PC-9 (cell line): ENCODE measurements at regions not wholly inside any gene's neighbourhood (a gene's known extent, or its start where the extent isn't known, plus 50 kb on each side); places are given as distances from the start of the nearest gene placed in this dataset.

Source experiments
- CTCF ChIP-seq: fragments of 200-600 bp; sonication (generic); conservative IDR thresholded peaks from 2 replicates; pipeline ENCODE4 v1.6.1; 2017; ENCODE audit warnings: mixed run types, antibody characterized with exemption, mild to moderate bottlenecking, moderate library complexity
- EZH2 ChIP-seq: fragments of 200-600 bp; sonication (generic); IDR thresholded peaks from 2 replicates; pipeline ENCODE4 v1.8.0; 2017; ENCODE audit warnings: antibody characterized with exemption, low read depth

- no peak for TF ChIP-seq EZH2
- no peak for TF ChIP-seq CTCF
These were observed 62.4 kb downstream of the PABPC4L start for GRCh38 chr4:134139188-134139587.
